Dermis blood vessel endothelial cell (primary cell): ENCODE measurements at regions not wholly inside any gene's neighbourhood (a gene's known extent, or its start where the extent isn't known, plus 50 kb on each side); places are given as distances from the start of the nearest gene placed in this dataset.
"Not testable (repeated sequence)": the region's sequence is repeated elsewhere in the genome, so short reads cannot be mapped to it uniquely, and the experiment has no call there.

Experiments used
- DNase-seq: peaks from one replicate; pipeline ENCODE4 v3.0.0; 2010

DNA sequence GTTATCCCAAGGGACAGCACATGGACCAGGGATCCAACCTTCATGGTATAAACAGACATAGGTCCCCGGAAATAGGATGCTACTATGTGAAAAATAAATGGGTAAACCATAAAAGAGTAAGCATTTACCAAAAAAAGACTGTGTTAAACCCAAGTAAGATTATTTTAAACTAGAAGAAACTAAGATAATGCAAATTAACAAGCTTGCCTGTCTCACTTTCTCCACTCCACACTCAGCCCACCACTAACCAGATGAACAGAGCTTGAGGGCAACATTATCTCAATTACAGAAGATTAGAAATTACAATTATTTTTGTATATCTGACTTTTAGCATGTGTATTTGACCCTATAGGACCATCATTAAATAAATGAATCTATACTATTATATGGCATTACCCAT is 117.2 kb upstream of the CAV2 start:
- DNase-seq: no peak

DNA sequence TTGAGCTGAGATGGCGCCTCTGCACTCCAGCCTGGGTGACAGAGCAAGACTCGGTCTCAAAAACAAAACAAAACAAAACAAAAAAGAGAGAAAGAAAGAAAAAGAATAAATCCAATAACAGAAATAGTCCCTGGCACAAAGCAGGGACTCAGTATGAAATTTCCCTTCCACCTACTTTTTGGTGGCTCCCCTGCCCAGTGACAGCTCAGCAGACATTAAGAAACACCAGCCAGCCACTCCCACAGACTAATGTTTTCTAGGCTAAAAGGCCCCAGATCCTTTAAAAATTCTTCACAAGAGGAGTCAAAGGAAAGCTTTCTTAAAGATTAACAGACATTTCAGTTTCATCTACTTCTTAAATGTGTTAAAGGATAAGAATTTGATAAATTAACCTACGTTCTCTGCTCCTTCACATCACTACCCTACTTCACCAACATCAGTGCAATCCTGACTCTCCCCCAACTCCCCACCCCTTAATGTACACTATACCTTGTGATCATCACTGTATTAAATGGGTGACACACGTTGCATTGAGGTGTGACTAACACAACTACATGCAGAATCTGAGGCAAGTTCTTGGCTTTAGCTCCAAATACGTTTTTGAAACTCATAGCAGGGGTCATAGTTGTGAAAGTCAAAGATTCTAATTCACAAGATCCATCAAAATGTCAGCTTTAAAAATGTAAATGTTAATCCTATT is 114.5 kb upstream of the CAV2 start:
- no peak for DNase-seq

DNA sequence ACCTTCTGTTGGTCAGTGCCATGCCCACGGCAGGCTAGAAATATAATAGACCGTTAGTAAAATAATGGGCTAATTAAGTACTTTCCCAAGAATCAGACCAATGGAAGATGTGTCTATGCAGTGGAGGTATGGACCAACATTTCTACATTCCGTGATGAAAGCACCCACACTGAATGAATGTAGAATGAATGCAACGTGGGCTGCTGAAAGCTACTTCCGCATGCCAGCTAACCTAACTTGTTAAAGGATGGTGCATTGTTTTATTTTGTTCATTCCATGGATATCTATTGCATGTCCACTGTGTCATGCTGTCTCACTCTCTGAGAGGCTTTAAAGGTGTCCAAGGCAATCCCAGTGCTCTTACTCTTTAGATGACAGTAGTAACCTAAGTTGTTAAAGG is 112.9 kb upstream of the CAV2 start:
- DNase-seq: no peak

DNA sequence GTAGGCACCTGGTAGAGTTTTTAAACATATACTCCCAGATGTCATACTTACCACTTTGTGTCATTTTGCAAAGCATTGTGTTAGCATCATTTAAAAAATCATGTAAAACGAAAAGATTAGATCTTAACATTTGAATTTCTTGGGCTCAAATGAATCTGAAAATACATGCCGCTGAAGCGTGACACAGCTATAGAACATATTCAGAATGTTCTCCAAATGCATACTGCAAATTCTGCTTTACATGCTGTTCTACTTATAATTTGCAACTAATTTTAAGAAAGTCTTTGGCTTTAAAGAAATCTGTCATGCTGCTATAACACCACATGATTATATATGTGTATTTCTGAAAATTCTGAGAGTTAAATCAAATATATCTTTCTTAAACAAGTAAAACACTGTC is 109.2 kb upstream of the CAV2 start:
- DNase-seq: no peak

DNA sequence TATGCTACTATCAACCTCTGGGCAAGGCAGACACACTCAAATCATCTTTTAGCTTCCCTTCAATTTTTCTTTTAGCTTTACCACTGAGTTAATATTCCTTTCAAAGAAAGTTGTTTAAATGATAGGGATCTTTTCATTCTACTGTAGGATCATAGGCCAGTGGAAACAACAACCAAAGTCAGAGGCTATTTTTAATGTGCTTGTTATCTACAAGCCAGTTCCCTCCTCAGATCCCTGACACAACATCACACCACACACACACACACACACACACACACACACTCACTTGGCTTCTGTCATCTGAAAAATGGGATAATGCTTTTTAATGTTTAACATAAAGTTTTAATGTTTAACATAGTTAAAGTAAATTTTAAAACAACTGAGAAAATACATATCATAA is 106.7 kb upstream of the CAV2 start:
- DNase-seq: peak; percentile 19

DNA sequence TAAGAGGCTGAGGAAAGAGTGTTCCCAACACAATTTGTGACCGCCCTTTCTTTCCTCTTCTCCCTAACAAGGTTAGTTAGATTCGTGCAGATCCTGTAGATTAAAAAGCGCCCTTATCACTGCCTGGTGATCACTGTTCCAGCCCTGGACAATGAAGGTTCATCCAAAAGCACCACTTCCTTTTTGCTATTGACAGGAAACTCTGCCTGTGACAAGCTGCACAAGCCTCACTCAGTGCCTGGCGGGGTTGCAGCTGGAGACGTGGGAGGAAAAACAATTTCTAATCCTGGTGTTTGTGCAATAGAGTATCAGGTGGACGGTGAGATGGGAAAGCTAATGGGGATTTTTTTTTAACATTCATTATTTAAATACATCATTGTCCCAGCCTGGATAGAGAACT is 105.9 kb upstream of the CAV2 start:
- peak; percentile 94 for DNase-seq

DNA sequence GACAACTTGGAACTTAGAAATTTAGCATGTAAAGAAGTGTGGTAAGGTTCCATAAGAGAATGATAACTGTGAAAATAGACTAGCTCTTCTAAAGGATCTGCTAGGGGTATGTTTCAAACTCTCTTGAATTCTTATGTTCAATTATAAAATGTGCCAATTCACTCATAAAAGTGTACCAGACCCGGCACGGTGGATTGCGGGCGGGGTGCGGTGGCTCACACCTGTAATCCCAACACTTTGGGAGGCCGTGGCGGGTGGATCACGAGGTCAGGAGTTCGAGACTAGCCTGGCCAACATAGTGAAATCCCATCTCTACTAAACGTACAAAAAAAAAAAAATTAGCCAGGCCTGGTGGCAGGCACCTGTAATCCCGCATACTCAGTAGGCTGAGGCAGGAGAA is 105.4 kb upstream of the CAV2 start:
- DNase-seq: no peak

DNA sequence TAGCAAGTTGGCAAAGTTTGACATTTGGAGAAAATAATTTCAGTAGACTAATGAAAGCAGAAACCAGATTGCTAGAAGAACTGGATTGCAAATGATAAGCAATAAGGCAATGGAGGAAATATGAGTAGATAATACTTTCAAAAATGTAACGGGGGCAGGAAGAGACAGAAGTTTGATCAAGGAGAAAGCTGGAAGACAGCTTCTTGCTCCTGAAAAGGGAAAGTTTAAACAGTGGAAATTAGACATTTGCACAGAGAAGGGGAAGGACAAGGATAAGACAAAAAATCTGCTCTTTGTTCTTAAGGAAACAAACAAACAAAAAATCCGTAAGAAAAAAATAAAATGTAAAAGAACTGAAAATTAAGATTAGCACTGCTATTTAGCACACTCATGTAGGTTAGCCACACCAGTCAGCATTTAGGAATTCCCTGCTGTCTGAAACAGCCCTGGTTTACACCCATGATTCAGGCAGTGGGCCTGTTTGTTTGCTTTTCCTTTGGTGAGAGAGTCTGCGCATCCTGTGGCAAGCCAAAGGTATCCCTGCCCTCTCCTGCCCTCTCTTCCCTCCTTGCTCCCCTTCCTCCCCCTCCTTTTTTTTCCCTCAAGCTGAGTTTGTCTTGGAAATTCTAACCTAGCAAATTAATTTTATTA is 104.3 kb upstream of the CAV2 start:
- peak; percentile 85 for DNase-seq

DNA sequence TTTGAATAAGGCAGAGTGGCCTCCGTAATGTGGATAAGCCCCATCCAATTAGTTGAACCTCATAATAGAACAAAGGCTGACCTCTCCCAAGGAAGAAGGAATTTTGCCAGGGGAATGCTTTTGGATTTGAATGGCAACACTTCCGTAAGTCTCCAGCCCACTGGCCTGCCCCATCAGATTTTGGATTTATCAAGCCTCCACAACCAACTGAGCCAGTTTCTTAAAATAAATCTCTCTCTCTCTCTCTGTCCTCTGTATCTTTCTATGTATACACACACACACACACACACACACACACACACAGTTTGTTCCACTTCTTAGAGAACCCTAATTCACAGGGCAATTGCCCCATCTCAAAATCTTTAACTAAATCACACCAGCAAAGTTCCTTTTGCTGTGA is 100.9 kb upstream of the CAV2 start:
- no peak for DNase-seq

DNA sequence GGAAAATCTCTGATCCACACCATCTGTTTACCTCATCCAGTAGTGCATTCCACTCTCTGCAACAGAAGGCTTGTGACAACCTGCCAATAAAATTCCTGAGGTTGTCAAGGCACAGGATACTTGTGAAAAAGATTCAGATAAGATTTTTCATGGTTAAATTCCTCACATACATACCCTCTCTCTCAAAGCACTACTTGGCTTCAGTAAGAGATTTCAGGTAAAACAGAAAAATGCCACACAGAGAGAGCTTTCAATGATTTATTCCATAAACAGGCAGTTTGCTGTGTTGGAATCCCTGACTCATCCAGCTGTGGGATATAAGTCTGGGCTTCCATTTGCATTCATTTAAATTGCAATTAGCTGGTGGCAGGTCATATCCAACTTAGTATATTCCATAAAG is 99.7 kb upstream of the CAV2 start:
- peak; percentile 47 for DNase-seq

DNA sequence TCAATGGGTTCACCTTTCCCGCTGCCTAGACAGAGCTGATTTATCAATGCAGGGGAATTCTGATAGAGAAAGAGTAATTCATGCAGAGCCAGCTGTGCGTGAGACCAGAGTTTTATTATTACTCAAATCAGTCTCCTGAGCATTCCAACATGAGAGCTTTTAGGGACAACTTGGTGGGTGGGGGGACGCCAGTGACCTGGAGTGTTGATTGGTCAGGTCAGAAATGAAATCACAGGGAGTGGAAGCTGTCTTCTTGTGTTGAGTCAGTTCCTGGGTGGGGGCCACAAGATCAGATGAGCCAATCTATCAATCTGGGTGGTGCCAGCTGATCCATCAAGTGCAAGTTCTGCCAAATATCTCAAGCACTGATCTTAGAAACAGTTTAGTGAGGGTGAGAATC is 99.0 kb upstream of the CAV2 start:
- no peak for DNase-seq

DNA sequence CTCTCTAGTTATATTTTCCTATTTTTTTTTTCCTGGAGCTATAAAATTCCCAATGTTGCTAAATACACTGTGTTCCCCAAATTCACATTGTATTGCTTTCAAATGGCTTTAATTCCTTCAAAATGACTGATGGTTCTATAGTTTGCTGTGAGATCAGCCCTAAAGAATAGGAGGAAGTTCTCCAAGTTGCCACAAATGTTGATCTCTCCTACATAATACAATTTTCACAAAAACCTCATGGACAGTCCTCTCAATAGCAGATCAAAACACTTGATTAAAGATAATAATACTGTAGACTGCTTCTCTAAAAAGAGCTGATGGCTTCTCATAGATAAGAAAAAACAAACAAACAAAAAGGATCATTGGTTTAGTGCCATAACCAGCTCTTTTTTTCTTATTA is 97.8 kb upstream of the CAV2 start:
- peak; percentile 61 for DNase-seq

DNA sequence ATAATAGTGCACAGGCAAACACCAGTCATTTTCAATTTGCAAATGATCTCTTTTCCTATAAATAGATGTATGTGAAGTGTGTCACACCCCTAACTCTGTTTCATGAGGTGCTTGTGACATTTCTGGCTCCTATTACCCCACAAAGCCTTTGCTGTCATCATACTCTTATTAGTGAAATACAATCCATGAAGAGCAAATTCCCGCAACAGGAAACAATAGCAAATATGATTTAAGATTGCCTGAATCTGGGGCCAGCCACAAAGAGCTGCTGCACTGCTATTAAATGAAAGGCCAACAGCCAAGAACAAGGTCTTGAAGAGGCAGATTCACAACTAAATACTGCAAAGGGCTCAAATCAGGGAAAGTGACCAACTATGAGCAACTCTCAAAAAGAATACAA is 96.3 kb upstream of the CAV2 start:
- DNase-seq: peak; percentile 28

DNA sequence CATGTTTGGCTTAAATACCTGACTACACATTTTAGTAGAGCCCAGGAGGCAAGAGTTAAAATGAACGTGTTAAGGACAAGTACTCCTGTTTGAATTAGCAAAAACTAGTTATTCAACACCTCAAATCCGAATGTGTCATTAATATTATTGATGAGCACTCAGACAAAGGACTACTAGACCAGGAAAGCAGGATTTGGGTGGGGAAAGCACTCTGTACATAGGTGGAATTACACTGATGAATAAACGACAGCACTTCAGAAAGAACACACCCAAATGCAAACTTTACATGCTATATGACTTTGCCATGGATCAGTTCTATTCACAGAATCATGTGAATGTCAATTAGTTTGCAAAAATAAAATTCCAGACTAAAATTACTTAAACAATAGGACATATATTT is 95.1 kb upstream of the CAV2 start:
- no peak for DNase-seq

DNA sequence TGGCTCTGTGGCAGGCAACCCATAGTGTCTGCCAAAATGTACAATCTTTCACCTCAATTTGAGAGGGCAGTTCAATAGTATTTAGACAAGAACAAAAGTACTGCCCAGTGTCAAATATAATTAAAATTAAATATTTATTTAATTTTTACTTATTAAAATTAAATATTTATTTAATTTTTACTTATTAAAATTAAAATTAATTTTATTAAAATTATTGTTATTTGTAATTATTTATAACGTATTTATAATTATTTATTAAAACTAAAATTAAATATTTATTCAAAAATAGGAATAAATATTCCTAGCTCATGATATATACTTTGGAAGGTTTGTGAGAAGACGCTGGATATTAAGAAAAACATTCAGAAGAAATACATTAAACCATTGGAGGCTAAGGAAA is 93.7 kb upstream of the CAV2 start:
- DNase-seq: no peak

DNA sequence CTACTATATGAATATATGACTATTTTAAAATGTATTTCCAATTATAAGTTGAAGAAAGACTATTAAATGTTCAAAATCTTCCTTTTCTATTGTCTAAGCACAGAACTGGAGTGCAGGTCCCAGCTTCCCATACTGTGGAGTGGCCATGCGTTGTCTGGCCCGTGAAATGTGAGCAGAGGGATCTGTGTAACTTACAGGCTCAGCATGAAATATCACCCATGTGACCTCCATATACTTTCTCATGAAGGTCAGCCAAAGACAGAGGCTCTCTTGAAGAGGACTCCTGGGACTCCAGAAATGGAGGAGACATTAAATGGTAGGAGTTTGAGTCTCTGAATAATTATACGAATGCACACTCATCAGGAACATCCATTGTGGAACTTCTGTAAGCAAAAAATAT is 92.4 kb upstream of the CAV2 start:
- DNase-seq: no peak

DNA sequence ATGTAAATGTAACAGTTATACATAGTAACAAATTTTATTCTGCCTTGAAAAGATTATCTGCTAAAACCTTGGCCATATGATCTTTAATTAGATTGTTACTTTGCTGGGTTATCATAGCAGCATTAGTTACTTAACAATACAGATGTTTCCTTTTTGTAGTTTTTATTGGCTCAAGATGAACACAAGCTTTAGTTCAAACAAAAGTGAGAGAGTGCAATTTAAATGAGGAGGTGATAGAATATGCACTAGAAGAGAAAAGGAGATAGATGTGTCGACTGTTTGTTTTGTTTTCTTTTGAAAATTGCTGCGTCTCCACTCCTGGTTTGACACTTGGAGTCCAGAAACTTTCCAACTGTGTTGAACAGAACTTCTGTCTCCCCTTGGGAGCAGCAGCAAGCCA is 91.4 kb upstream of the CAV2 start:
- peak; percentile 65 for DNase-seq

DNA sequence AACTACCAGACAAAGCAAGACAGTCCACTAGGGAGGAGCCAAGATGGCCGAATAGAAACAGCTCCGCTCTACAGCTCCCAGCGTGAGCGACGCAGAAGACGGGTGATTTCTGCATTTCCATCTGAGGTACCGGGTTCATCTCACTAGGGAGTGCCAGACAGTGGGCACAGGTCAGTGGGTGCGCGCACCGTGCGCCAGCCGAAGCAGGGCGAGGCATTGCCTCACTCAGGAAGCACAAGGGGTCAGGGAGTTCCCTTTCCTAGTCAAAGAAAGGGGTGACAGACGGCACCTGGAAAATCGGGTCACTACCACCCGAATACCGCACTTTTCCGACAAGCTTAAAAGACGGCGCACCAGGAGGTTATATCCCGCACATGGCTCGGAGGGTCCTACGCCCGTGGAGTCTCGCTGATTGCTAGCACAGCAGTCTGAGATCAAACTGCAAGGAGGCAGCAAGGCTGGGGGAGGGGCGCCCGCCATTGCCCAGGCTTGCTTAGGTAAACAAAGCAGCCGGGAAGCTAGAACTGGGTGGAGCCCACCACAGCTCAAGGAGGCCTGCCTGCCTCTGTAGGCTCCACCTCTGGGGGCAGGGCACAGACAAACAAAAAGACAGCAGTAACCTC is 90.6 kb upstream of the CAV2 start:
- not testable (repeated sequence) for DNase-seq

DNA sequence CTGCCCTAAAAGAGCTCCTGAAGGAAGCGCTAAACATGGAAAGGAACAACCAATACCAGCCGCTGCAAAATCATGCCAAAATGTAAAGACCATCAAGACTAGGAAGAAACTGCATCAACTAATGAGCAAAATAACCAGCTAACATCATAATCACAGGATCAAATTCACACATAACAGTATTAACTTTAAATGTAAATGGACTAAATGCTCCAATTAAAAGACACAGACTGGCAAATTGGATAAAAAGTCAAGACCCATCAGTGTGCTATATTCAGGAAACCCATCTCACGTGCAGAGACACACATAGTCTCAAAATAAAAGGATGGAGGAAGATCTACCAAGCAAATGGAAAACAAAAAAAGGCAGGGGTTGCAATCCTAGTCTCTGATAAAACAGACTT is 88.8 kb upstream of the CAV2 start:
- not testable (repeated sequence) for DNase-seq

DNA sequence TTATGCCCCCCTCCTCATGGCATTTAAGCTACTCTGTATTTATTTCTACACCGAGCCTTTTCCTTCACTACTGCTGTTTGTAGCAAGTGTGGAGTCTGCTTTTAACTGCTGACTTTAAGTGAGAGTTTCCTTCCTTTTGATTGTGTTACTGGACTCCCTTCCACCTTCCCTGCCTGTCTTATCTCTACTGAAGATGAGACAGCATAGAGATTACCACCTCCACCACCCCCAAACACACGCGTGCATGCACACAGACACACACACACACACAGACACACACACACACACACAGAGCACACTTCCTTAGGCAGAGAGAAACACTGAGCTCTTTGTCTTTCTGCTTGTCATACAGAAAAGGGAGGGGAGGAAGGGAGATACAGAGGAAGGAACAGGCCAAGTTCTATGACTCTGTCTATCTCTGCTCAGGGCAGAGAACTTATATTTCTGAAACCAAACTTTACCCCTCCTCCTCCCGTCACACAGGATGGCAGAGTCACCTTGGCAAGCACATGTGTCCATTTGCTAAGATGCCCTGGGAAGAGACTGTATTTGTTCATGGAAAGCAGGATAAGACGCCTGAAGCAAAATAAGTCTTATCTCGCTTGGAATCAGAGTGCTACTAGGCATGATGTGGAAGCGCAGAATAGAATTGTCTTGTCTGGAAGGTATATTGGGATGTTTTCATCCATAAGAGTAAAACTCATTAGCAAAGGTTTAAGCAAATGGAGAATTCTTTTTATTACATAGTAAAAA is 81.8 kb upstream of the CAV2 start:
- peak; percentile 50 for DNase-seq

DNA sequence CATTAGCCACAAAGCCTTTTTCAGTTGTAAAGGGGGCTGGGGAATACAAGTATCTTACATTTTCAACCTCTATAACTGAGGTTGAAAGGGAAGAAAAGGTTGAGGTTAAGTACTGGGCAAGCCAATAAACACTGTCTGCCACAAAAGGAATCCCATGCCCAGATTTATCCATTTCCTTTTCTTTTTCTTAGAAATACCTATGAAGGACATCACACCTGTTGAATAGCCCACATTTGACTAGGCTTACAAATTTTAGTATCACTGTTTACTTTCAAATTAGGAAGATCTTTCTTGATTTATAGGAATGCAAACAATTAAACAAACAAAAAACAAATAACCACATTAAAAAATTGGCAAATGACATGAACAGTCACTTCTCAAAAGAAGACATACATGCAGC is 81.0 kb upstream of the CAV2 start:
- no peak for DNase-seq

DNA sequence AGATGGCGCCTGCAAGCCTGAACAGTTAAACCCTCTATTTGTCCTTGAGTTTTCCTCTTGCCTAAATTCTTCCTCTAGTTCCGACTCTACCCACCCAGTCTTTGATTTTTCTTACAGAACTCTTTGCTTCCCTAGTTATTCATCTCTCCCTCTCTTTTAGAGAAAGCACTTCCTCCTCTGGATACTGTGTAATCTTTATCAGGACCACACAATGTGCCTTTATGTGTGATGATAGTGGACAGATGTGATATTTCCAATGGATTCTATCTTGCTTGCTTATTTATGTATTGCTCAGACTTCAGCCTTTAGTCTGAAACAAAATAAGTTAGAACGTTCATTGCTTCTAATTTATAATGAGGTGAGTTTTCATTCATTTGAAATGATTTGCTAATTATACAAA is 79.5 kb upstream of the CAV2 start:
- DNase-seq: no peak

DNA sequence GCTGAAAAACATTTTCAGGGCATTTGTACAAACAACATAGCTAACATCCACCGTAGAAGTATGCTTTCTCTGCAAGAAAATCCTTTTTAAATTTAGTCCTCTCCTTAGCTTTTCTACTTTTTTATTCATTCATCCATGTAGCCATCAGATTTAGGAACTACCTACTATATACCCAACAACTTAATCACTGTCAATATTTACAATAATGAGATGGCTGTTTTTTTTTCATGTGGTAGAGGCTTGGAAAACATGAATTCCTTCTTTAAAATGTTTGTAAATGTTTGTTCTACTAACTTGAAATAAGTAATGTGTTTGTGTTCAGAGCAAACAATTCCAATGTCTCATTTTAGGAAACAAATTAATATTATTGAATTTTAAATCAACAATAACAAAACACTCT is 78.2 kb upstream of the CAV2 start:
- DNase-seq: no peak

DNA sequence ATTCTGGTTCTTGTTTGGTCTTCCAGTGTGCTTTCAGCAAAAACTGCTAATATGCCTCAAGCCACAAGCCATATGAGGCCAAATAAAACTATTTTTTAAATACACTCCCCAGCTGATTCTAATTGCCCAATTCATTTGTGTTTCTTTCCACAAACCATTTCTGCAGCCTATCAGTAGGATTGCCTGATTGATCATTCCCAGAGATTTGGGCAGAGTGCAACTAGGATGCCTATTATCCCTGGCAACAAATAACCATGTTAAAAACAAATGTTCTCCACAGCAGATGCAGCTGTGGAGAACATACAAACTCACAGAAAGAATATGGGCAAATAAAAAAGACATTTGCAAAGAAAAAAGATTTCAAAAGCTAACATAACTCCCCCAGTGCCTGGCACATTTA is 76.9 kb upstream of the CAV2 start:
- no peak for DNase-seq
